GM13976 (cell line): ENCODE measurements at regions not wholly inside any gene's neighbourhood (a gene's known extent, or its start where the extent isn't known, plus 50 kb on each side); places are given as distances from the start of the nearest gene placed in this dataset.
"Not testable (repeated sequence)": the region's sequence is repeated elsewhere in the genome, so short reads cannot be mapped to it uniquely, and the experiment has no call there.

Experiments
- DNase-seq: peaks from one replicate; pipeline ENCODE4 v3.0.0; 2012; ENCODE audit warnings: low spot score
- in situ Hi-C: fragments of 300-500 bp; cut with MboI; formaldehyde crosslinking; loops from one replicate; pipeline ENCODE4 v1.12.0; 2022; ENCODE audit warnings: low sequenced_read_pairs, mixed read lengths, inconsistent platforms; ENCODE audit not compliant: unreplicated experiment
- TF ChIP-seq, protein P1 (sequence below): IDR thresholded peaks from 2 replicates; pipeline ENCODE4 v1.5.1; 2012; ENCODE audit warnings: borderline replicate concordance, mild to moderate bottlenecking; ENCODE audit not compliant: insufficient read depth; ENCODE audit errors: extremely low read depth, missing control alignments, control extremely low read depth

DNA sequence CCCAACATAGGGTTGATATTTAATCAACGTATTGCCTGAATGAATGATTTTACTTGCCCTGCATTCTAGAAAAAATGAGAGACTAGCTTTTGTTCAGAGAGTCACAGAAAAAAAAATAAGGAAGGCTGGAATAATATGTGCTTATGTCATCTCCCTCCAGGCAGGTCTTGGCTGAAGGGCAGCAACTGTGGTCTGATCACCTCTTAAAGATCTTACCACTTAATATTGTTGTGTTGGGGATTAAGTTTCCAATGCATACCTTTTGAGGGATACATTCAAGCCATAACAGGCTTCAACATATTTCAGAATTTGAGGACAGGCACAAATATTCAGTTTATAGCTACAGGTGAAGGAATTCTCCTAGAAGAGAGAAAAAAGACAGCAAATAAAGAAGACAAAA is 157.3 kb upstream of the S1PR3 start:
- TF ChIP-seq, protein P1, sequence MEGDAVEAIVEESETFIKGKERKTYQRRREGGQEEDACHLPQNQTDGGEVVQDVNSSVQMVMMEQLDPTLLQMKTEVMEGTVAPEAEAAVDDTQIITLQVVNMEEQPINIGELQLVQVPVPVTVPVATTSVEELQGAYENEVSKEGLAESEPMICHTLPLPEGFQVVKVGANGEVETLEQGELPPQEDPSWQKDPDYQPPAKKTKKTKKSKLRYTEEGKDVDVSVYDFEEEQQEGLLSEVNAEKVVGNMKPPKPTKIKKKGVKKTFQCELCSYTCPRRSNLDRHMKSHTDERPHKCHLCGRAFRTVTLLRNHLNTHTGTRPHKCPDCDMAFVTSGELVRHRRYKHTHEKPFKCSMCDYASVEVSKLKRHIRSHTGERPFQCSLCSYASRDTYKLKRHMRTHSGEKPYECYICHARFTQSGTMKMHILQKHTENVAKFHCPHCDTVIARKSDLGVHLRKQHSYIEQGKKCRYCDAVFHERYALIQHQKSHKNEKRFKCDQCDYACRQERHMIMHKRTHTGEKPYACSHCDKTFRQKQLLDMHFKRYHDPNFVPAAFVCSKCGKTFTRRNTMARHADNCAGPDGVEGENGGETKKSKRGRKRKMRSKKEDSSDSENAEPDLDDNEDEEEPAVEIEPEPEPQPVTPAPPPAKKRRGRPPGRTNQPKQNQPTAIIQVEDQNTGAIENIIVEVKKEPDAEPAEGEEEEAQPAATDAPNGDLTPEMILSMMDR = no peak
- no peak for DNase-seq
- in situ Hi-C loops = no loop called here

DNA sequence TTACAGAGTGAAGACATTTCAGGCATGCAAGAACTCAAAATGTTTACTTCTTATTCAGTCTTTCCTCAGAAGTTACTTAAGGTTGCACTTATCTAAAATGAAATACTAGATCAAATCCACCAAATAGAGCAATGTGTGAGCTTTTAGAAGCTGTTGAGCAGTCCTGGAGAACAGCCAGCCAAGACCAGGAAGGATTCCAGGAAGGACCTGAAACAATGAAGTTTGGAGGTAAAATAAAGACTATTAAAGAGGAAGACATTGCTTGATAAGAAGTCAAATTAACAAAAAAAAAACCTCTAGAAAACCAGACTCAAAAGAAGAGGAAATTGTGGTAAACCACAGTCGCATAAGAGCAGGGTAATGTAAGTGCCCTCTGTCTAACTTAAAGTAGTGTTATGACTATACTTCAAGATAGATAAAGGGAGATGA is 156.2 kb upstream of the S1PR3 start:
- in situ Hi-C loops = no loop called here
- TF ChIP-seq, protein P1 = no peak
- no peak for DNase-seq

DNA sequence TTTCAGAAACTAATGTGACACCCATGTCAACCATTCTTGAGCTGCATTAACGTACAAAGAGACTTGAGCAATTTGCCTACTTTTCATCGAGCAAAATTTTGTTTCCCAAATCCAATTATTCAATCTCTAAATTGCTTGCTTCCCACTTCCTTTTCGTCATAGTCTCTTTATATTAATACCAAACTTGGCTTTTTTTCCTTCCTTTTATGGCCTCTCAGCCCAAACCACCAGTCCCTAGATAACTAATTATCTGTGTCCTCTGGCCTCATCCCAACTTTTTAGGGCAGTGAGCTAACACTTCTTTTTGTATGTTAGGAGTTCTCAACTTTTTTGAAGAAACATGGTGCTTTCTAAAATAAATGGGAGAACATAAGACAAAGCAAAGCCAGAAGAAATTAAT is 155.5 kb upstream of the S1PR3 start:
- in situ Hi-C loops = no loop called here
- TF ChIP-seq, protein P1 = no peak
- no peak for DNase-seq

GRCh38 chr9:88837731-88838130 is 153.5 kb upstream of the S1PR3 start:
- DNase-seq = no peak
- in situ Hi-C loops = no loop called here
- TF ChIP-seq, protein P1 = no peak

- DNase-seq, in situ Hi-C loops: not testable (repeated sequence)
Measured at GRCh38 chr9:88849878-88850277, 141.4 kb upstream of the S1PR3 start.

- no peak for DNase-seq
- in situ Hi-C loops = no loop called here
- TF ChIP-seq, protein P1 = no peak
Measured at GRCh38 chr9:88852794-88853193, 138.5 kb upstream of the S1PR3 start.

DNA sequence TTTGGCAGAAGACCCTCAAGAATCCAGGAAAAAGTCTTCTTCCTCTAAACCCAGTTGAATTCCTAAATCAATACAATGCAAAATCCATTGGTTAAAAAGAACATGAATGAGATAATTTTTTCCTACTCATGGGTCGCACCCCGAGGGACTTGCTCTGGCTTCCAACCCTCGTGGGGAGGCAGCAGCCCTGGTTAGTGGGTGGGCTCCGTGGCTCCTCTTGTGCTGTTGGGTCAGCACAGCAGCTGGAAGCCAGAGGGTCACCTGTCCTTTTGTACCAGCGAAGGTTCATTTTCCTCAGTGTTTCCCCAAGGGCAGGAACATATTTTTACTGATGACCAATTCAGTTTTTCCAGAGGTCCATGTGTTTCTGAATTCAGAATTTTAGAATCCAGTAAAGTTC is 120.6 kb upstream of the S1PR3 start:
- in situ Hi-C loops = no loop called here
- TF ChIP-seq, protein P1 = no peak
- no peak for DNase-seq

- TF ChIP-seq, protein P1 = no peak
- in situ Hi-C loops = no loop called here
- no peak for DNase-seq
Measured at GRCh38 chr9:88871669-88872068, 119.6 kb upstream of the S1PR3 start.
